Stimulated activated CD4-positive, alpha-beta T cell treated with anti-CD3 and anti-CD28 coated beads, Interleukin-15, amount 100 ng/mL, for 48 hours (primary cell): ENCODE measurements at regions not wholly inside any gene's neighbourhood (a gene's known extent, or its start where the extent isn't known, plus 50 kb on each side); places are given as distances from the start of the nearest gene placed in this dataset.
"Not testable (repeated sequence)": the region's sequence is repeated elsewhere in the genome, so short reads cannot be mapped to it uniquely, and the experiment has no call there.

ENCODE experiments used
- DNase-seq, 2 donors: peaks; one replicate each; pipeline ENCODE4 v3.0.0-alpha.2; 2020; ENCODE audit warnings: low read depth in 2 of 2

DNA sequence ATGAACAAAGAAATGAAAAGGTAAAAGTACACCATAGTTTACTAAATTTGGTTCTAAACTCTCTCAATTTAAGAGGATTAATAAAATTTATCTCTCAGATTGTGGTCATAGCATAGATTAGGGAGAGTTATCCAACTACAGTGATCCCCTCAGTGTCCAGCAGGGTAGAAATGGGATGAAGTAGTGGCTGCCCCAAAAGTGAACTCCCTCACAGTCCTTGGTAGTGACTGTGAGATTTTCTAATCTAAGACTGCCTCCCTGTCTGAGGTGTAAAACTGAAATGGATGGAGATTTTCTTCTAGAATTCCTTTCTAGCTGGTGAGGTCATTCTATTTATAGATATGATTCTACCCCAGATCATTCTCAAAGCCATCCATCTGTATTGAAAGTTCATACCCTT is 455.5 kb downstream of the ACTL7B start:
- DNase-seq = no peak

DNA sequence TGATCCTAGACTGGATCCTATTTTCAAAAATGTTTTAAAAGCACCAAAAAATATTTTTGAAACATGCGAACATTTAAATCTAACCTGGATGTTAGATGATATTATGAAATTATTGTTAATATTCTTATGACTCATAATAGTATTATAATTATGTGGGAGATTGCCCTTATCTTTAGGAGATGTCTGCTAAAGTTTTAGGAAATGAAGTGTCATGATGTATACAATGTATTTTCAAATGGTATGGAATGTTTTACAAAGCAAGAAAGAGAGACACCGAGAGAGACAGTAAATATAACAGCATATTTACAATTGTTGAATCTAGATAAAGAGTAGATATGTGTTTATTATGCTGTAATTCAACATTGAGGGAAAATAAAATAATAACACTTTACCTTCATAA is 455.9 kb downstream of the ACTL7B start:
- no peak for DNase-seq

GRCh38 chr9:108397286-108397685 is 458.5 kb downstream of the ACTL7B start:
- DNase-seq = no peak

- no peak for DNase-seq
These were observed 459.2 kb downstream of the ACTL7B start for GRCh38 chr9:108396611-108397010.

GRCh38 chr9:108396193-108396592 is 459.6 kb downstream of the ACTL7B start:
- no peak for DNase-seq

DNA sequence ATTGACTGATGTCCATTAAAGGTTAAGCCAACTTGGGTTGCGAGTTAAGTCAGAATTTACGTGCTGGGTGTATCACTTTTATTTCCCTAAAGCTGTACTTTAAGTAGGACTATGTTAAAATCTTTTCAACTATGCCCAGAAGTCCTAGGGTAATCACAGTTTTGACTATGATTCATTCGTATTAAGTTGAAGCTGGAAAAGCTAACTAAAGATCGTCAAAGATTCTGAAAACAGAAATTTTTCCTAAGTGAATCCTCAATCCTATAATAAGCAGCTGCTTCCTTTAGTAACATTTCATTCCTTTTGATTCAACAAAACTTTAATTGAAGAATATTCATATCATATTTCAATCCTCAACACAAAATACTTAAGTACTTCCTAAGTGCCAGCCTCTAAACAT is 460.4 kb downstream of the ACTL7B start:
- DNase-seq = no peak

DNA sequence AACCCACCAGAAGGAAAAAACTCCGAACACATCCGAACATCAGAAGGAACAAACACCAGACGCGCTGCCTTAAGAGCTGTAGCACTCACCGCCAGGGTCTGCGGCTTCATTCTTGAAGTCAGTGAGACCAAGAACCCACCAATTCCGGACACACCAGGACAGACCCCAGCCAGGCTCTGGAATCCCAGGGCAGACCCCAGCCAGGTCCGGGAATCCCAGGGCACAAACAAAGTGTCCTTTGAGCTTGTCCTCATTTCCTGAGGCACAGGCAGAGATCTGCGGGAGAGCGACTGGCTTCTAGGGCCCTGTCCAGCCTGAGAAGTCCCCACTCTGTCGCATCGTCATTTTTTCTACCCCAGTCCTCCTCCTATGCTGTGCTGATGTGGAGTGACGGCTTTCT is 461.1 kb downstream of the ACTL7B start:
- no peak for DNase-seq

DNA sequence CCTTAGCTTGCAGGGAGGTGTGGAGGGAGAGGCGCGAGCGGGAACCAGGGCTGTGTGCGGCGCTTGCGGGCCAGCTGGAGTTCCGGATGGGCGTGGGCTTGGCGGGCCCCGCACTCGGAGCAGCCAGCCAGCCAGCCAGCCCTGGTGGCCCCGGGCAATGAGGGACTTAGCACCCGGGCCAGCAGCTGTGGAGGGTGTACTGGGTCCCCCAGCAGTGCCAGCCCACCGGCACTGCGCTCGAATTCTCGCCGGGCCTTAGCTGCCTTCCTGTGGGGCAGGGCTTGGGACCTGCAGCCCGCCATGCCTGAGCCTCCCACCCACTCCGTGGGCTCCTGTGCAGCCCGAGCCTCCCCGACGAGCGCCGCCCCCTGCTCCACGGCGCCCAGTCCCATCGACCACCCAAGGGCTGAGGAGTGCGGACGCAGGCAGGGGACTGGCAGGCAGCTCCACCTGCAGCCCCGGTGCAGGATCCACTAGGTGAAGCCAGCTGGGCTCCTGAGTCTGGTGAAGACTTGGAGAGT is 462.2 kb downstream of the ACTL7B start:
- DNase-seq = not testable (repeated sequence)

- DNase-seq = no peak
These were observed 462.9 kb downstream of the ACTL7B start for GRCh38 chr9:108392877-108393276.

DNA sequence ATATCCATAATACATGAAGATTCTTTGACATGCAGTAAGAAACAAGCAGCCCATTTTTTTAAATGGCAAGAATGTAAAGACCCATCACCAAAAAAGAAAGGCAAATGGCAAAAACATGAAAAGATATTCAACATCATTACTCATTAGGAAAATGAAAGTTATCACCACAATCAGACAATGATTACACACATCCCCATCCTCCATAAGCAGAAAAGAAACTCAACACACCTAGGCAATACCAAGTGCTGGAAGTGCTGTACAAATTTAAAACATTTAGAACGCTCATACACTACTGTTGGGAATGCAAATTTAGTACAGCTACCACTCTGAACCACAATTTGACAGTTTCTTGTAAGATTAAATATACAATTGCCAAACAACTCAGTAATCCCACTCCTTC is 466.7 kb downstream of the ACTL7B start:
- no peak for DNase-seq

DNA sequence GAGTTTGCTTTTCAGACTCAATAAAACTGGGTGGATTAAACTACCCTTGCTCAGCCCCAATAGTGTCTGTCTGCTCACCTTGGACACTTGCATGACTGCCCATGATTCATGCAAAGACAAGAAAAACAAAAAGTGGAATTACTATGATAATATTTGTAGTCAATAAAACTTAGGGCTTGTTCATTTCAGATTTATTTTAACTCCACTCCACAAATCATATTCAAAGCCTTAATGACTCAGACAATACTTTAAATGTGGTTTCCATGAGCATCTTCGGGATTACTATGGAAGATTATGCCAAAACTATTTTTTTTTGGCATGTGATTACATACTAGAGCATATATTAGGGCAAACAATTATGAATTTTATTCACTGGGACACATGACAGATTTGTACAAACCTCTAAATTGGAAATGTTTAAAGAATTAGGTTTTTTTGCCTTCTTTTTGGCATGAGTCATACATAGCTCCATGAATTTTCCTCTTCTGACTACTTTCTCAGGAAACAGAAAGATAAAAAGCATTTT is 468.9 kb downstream of the ACTL7B start:
- DNase-seq = no peak

- DNase-seq = no peak
These were observed 469.8 kb downstream of the ACTL7B start for GRCh38 chr9:108386032-108386431.

DNA sequence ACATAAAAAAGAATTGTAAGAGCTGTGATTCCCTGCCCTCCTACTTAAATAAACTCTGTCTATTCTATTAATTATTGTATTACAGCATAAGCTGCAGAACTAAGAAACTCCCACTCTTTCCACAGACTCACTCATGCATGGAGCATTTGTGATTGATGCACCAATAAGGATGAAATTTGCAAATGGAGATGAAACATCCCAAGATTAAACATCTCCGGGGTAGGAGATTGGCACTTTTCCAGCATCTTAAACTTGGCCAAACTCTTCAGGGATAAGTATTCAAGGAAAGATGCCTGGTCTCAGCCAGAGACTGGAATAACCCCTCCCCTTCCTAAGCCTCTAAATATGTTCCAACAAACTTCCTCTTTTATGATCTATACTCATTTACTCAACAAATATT is 472.0 kb downstream of the ACTL7B start:
- no peak for DNase-seq

DNA sequence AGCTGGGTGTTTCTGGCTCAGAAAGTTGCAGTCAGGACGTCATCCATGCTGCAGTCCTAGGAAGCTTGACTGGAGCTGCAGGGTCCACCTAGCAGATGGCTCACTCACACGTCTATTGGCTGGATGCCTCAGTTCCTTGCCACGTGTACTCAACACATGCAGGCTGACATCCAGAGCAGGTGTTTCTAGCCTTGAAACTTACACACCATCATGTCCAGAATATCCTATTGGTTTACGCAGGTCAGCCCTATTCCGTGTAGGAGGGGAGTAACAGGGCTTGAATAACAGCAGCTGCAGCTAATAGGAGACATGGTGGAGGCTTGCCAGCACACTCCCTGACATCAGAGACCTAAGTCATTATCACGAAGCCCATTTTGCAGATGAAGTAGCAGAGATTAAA is 473.5 kb downstream of the ACTL7B start:
- DNase-seq = no peak

DNA sequence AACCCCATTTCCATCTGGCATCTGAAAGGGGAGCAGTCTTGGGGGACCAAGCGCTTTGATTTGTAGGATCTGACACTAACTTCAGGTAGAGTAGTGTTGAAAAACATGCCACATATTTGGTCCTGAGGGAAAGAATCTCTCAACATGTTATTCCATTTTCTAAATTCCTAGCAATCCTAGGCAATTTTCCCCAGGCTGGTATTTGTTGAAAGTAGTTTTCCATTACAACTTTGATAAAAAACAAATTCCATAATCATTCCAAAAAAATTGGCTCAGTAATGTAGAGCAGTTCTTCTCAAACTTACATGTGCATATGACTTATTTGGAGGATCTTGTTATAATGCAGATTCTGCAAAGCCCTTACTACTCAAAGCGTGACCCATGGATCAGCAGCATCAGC is 477.9 kb downstream of the ACTL7B start:
- no peak for DNase-seq

DNA sequence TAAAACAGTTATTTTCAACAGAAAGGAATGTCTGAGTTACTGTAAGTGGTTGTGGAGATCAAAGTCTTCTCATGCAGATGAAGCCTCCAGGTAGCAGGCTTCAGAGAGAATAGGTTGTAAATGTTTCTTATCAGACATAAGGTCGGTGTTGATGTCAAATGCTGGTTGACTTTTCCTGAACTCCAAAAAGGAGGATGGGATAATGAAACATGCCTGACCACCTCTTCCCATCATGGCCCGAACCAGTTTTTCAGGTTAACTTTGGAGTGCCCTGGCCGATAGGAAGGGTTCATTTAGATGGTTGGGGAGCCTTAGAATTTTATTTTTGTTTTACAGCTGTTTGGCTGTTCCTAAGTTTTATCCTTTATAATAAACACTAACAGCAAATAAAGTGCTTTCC is 478.4 kb downstream of the ACTL7B start:
- no peak for DNase-seq

- DNase-seq = no peak
These were observed 479.6 kb downstream of the ACTL7B start for GRCh38 chr9:108376140-108376539.

- DNase-seq = no peak
These were observed 481.2 kb downstream of the ACTL7B start for GRCh38 chr9:108374626-108375025.

- DNase-seq = no peak
These were observed 488.6 kb downstream of the ACTL7B start for GRCh38 chr9:108367188-108367587.

DNA sequence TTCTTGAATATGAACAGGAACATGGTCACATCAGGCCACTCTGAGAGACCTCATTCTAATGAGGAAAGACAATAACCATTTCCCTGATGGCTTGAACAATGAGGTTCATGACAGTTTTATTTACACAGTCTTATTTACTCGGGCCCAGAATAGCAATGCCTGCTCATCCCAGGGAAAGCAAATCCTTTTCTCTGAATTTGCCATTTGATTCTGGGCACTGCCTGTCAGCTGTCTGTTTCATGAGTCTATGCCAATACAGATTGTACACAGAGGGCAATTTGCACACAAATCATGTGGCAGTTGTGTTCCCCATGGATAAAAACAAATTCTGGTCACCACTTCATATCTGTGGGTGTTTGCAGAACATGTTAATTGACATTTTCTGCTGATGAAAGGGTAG is 492.5 kb downstream of the ACTL7B start:
- no peak for DNase-seq

DNA sequence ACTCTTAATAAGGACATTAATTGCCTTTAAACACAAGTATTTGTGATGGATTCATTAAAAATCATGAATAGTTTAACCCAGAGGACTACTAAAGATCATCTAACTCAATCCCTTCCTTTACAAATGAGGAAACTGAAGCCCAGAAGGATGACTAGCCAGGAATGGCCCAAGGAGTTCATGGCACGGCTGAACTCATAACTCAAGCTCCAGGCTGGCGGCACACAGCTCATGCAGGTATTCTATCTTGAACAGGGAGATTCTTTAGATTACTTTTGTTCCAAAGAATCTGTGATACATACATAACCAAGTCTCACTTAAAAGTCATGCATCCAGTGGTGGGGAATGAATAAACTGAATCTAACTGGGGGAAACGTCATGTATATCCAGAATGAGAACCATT is 495.5 kb downstream of the ACTL7B start:
- DNase-seq = no peak

DNA sequence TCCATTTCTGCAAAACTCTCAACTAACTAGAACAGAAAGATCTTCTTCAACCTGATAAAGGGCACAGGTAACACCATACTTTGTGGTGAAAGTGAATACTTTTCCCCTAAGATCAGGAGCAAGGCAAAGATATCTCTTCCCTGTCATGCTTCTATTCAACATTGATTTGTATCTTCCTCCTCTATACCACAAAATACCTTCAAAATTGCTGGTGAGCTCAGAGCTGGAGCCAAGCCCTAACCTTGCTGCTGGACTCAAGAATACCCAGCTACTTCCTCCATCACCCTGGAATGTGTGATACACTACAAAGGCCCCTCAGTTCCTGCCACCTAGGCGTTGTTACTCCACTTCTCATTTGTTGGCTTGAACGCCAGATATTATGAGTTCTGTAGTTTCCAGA is 499.0 kb downstream of the ACTL7B start:
- DNase-seq = no peak

DNA sequence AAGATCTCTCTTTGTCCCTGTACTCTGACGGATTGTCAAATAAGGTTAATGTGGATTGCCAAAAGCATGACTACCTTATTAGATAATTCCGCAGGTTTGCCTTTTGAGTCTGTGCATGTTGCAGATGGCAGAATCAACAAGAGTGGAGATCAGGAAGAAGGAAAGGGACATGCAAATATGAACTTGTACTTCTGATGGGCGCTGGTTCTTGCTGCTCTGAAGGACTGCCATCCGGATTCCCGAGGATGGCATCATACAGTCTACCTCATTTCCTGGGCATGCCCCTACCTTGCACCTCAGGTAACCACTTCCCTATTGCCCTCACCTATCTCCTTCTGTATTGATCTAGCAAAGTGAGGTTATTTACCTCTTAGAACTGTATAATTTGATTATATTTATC is 504.2 kb downstream of the ACTL7B start:
- no peak for DNase-seq

DNA sequence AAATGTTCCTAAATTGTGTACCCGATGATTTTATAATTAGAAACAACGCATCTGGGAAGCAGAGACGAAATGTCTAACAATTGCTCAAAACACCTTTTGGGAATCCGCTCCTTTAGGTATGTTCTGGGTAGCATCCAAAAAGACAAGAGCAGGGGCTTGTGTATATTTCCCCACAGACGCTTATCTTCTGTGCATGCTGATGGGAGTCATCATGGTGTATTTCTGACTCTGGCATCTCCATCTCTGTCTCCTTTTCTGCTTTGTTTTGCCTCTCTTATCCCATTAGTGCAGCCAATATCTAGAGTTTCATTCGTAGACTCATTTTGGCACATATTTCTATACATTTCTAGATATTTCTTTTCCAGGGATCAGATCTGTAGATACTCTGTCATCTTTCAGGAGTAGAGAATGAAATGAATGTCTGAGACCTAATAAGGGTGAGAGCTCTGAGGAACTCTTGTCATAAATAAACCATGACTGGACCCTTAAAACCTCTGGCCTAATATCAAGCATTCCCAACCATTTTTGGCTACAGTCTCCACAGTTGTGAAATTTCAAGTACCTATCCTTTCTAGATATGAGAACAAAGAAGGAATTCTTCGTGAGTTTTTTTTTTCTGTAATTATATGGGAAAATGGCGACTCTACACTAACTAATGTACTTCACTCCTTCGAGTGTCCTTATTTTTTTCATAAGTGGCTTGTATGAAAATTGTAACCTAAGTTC is 508.2 kb downstream of the ACTL7B start:
- no peak for DNase-seq
